Gastroesophageal sphincter (tissue), 4 donors: ENCODE measurements at regions not wholly inside any gene's neighbourhood (a gene's known extent, or its start where the extent isn't known, plus 50 kb on each side); places are given as distances from the start of the nearest gene placed in this dataset.

Source experiments
- ATAC-seq: fragments of 150-250 bp; one replicate; pipeline ENCODE4 v1.9.1; 2016; ENCODE audit warnings: mild to moderate bottlenecking, moderate library complexity
- H3K27ac ChIP-seq, 4 donors: fragments of 200-600 bp; sonication (generic) in 3 of 4; 1 replicate in 3 of 4; 2 replicates in 1 of 4; pipeline ENCODE4 v1.5.1; 2016 to 2019
- H3K27me3 ChIP-seq: fragments of 200-600 bp; sonication (generic); one replicate; pipeline ENCODE4 v1.5.1; 2019
- H3K36me3 ChIP-seq, 2 donors: fragments of 200-600 bp; sonication (generic); one replicate each; pipeline ENCODE4 v1.5.1; 2019; ENCODE audit warnings: control low read depth in 1 of 2
- H3K4me1 ChIP-seq, 3 donors: fragments of 200-600 bp; sonication (generic); 1 replicate in 2 of 3; 2 replicates in 1 of 3; pipeline ENCODE4 v1.5.1; 2016 to 2019; ENCODE audit warnings: control low read depth in 2 of 3
- H3K4me3 ChIP-seq, 2 donors: fragments of 200-600 bp; sonication (generic); one replicate each; pipeline ENCODE4 v1.5.1; 2019; ENCODE audit warnings: mild to moderate bottlenecking in 1 of 2, moderate library complexity in 1 of 2
- H3K9me3 ChIP-seq, 3 donors: fragments of 200-600 bp; sonication (generic); one replicate each; pipeline ENCODE4 v1.5.1; 2017 to 2019; ENCODE audit warnings: control low read depth in 2 of 3
- EP300 ChIP-seq: sonication (generic); formaldehyde crosslinking; IDR thresholded peaks from one replicate; pipeline ENCODE4 v1.6.1; 2017; ENCODE audit warnings: antibody characterized with exemption, mild to moderate bottlenecking
- POLR2A ChIP-seq, 2 donors: fragments of 450-650 bp; IDR thresholded peaks; one replicate each; pipeline ENCODE4 v1.6.1; 2017; ENCODE audit warnings: antibody characterized with exemption in 2 of 2, mild to moderate bottlenecking in 2 of 2, moderate library complexity in 1 of 2
- POLR2AphosphoS5 ChIP-seq: sonication (generic); formaldehyde crosslinking; IDR thresholded peaks from one replicate; pipeline ENCODE4 v1.6.1; 2017; ENCODE audit warnings: antibody characterized with exemption
- WGBS, 2 donors: methylation state at CpG; one replicate each; pipeline ENCODE4 v1.1.5; 2018; ENCODE audit warnings: low coverage in 1 of 2; 5-methylcytosine and 5-hydroxymethylcytosine counted together
- TF ChIP-seq, protein P1 (sequence below), 4 experiments: fragments of 200-600 bp in 2 of 4; fragments of 450-650 bp in 2 of 4; sonication (generic) in 1 of 4; IDR thresholded peaks; one replicate each; pipeline ENCODE4 v1.5.1; 2017 to 2019; ENCODE audit warnings: antibody characterized with exemption in 4 of 4, mild to moderate bottlenecking in 2 of 4, moderate library complexity in 2 of 4

DNA sequence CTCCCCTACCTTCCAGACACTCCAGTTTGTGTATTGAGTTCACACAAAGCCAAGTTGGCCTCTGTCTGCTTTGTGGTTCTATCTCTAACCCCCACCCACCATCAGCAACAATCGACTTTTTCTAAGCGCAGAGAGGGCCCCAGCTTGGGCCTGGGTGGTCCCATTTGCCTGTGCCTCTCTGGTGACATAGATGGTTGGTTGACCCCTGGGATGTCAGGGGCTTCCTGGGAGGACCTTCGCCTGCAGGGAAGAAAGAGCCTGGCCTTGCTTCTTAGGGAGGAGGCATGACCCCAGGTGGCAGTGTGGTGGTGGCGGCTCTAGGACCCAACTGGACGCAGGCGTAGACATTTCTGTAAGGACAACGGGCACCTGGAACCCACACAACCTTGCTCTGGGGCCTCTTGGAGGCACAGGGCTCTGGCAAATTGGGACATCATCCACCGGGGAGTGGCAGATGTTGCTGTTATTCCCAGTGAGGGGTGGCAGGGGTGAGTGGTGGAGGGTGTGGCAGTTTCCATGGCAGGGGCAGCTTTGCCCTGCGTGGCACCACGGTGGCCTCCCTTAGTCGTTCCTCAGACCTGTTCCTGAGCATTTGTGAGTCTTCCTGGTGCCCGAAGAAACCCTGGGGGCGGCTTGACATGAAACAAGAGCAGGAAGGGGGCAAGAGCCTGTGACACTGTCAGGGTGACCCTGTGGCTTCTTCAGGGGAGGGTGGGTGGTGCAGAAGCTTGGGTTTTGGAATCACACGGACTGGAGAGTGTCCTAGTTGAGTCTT lies 171.0 kb upstream of the IER5L start:
- H3K9me3 ChIP-seq: no peaks in the 10 kb centered on the region
- H3K27ac ChIP-seq: no peak overlapping the region
- peaks cover 0 to 34% (median 20%) of the 10 kb centered on the region in 3 donors for H3K4me1 ChIP-seq
- H3K4me3 ChIP-seq: no peak overlapping the region
- WGBS, 2 donors: 20% methylated on average over 1 of the region's 14 CpGs; no CpG with 5 or more reads in 1 of the 2 donors
- peaks cover 7% of the 10 kb centered on the region for H3K27me3 ChIP-seq
- ATAC-seq: no peak
- H3K36me3 ChIP-seq: no peaks in the 10 kb centered on the region
- TF ChIP-seq POLR2A (IDR thresholded peaks at IDR 0.05) (no peak), POLR2AphosphoS5 (no peak), EP300 (no peak)
- TF ChIP-seq, protein P1, sequence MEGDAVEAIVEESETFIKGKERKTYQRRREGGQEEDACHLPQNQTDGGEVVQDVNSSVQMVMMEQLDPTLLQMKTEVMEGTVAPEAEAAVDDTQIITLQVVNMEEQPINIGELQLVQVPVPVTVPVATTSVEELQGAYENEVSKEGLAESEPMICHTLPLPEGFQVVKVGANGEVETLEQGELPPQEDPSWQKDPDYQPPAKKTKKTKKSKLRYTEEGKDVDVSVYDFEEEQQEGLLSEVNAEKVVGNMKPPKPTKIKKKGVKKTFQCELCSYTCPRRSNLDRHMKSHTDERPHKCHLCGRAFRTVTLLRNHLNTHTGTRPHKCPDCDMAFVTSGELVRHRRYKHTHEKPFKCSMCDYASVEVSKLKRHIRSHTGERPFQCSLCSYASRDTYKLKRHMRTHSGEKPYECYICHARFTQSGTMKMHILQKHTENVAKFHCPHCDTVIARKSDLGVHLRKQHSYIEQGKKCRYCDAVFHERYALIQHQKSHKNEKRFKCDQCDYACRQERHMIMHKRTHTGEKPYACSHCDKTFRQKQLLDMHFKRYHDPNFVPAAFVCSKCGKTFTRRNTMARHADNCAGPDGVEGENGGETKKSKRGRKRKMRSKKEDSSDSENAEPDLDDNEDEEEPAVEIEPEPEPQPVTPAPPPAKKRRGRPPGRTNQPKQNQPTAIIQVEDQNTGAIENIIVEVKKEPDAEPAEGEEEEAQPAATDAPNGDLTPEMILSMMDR (IDR thresholded peaks at IDR 0.05): no peak

DNA sequence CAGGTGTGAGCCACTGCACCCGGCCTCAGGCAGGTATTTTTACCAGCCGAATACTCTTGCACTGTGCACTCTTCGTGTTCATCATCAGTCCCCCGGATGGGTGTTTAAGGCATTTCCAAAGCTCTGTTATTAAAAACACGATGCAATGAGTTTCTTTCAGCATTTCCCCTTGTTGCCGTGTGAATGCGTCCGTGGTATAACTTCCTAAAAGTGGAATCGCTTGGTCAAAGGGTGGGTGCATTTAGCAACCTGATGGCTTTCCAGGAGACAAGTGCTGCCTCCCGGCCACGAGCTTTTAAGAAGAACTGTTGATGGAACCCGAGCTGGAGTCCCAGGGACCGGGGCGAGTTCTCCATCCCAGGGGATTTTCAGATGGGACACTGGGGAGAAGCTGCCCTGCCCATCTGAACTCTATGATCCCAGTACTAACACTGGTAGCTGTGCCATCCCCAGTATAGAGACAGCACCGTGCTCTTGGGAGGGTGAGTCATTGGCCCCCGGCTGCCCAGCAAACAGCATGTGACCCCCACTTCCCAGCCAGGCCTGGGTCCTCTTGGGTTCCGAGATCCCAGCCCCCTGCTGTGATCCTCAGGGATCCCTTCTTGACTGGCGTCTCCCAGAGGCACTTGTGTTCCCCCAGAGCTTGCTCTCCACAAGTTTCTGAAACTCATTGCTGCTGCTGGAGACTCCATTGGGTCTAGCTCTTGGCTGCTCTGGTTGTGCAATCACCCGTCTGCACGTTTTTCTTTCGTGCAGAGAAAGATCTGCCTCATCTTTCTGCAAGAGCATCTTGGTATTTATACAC lies 169.5 kb upstream of the IER5L start:
- H3K9me3 ChIP-seq: no peaks in the 10 kb centered on the region
- 67 to 74% methylated on average over 13 to 15 of the region's 21 CpGs for WGBS, 2 donors
- H3K4me3 ChIP-seq: no peak overlapping the region
- TF ChIP-seq POLR2A (IDR thresholded peaks at IDR 0.05) (no peak), POLR2AphosphoS5 (no peak), EP300 (no peak)
- TF ChIP-seq, protein P1 (IDR thresholded peaks at IDR 0.05): no peak
- H3K4me1 ChIP-seq: peaks cover 0 to 34% (median 9%) of the 10 kb centered on the region in 3 donors
- no peak for ATAC-seq
- H3K36me3 ChIP-seq: no peaks in the 10 kb centered on the region
- peaks cover 7% of the 10 kb centered on the region for H3K27me3 ChIP-seq
- H3K27ac ChIP-seq: peak overlapping the region in 1 of 4 donors; percentile 36

DNA sequence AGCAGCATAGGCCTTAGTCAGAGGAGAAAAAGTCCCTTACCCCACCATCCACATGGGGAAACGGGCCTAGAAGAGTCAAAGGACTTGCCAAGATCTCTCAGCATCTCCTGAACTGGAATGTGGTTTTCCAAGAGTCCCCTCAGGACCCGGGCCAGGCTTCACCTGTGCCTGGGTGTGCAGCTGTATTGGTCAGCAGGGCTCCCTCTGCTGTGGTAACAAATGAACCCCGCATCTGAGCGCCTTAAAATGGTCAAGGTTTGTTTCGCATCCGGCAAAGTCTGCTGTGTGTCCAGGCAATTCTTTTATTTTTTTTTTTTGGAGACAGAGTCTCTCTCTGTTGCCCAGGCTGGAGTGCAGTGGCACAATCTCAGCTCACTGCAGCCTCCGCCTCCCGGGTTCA lies 168.0 kb upstream of the IER5L start:
- Histone ChIP-seq H3K4me1 (peaks cover 0 to 19% (median 0%) of the 10 kb centered on the region in 3 donors), H3K9me3 (no peaks in the 10 kb centered on the region), H3K4me3 (no peak overlapping the region), H3K27me3 (no peaks in the 10 kb centered on the region), H3K36me3 (no peaks in the 10 kb centered on the region), H3K27ac (peak overlapping the region in 1 of 4 donors; percentile 43)
- no peak for ATAC-seq
- WGBS, 2 donors: 88 to 93% methylated on average over 3 to 7 of the region's 8 CpGs
- TF ChIP-seq EP300 (no peak), POLR2A (IDR thresholded peaks at IDR 0.05) (no peak), POLR2AphosphoS5 (no peak)
- TF ChIP-seq, protein P1 (IDR thresholded peaks at IDR 0.05): no peak

DNA sequence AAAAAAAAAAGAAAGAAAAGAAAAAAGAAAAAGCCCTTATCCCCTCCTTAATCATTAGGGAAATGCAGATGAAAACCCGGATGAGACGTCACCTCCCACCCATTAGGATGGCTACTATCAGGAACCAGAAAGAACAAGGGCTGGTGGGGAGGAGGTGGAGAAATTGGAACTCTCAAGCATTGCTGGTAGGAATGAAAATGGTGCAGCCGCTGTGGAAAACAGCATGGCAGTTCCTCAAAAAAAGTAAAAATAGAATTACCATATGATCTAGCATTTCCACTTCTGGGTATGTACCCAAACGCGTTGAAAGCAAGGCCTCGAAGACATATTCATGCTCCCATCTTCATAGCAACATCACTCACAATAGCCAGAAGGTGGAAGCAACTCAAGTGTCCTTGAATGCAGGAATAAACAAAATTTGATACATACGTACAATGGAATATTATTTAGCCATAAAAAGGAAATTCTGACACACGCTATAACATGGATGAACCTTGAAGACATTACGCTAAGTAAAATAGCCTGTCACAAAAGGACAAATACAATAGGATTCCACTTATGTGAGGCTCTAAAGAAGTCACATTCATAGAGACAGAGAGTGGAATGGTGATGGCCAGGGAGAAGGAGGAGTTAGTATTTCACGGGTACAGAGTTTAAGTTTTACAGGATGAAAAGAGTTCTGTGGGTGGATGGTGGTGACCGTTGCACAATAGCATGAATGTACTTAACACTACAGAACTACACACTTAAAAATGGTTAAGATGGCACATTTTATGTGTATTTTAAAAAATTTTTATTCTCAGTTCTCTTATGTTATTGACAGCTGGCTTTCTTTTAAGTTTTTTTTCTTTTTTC lies 166.8 kb upstream of the IER5L start:
- WGBS, 2 donors: 82 to 90% methylated on average over 9 to 11 of the region's 11 CpGs
- TF ChIP-seq POLR2A (IDR thresholded peaks at IDR 0.05) (no peak), EP300 (no peak), POLR2AphosphoS5 (no peak)
- TF ChIP-seq, protein P1 (IDR thresholded peaks at IDR 0.05): no peak
- Histone ChIP-seq H3K4me3 (no peak overlapping the region), H3K4me1 (peaks cover 0 to 18% (median 0%) of the 10 kb centered on the region in 3 donors), H3K27ac (peak overlapping the region in 2 of 4 donors; percentile 57 to 71), H3K27me3 (no peaks in the 10 kb centered on the region), H3K9me3 (no peaks in the 10 kb centered on the region), H3K36me3 (no peaks in the 10 kb centered on the region)
- no peak for ATAC-seq
